GM23338 (cell line): ENCODE measurements at regions not wholly inside any gene's neighbourhood (a gene's known extent, or its start where the extent isn't known, plus 50 kb on each side); places are given as distances from the start of the nearest gene placed in this dataset.

Experiments used
- ATAC-seq: fragments of 200-7000 bp; cut with Tn5 transposase; 3 replicates; pipeline ENCODE4 v1.9.1; 2020
- DNase-seq: peaks from one replicate; pipeline ENCODE4 v3.0.0-alpha.2; 2015; ENCODE audit warnings: low spot score
- H2AFZ ChIP-seq: fragments of 200-600 bp; sonication (generic); 2 replicates; pipeline ENCODE4 v1.8.0; 2016; ENCODE audit warnings: antibody characterized with exemption, mild to moderate bottlenecking, moderate library complexity
- H3F3A ChIP-seq: fragments of 200-600 bp; sonication (generic); replicated peaks from 2 replicates; pipeline ENCODE4 v1.8.0; 2017; ENCODE audit warnings: antibody characterized with exemption, mixed run types, low read depth
- H3K27ac ChIP-seq: fragments of 200-600 bp; sonication (generic); 2 replicates; pipeline ENCODE4 v1.6.1; 2016; ENCODE audit warnings: low read depth
- H3K27me3 ChIP-seq: fragments of 200-600 bp; sonication (generic); 2 replicates; pipeline ENCODE4 v1.8.0; 2016; ENCODE audit warnings: mild to moderate bottlenecking, mixed run types, moderate library complexity; ENCODE audit not compliant: insufficient read depth
- H3K36me3 ChIP-seq: fragments of 200-600 bp; sonication (generic); 2 replicates; pipeline ENCODE4 v1.8.0; 2016; ENCODE audit warnings: mild to moderate bottlenecking; ENCODE audit not compliant: insufficient read depth
- H3K4me1 ChIP-seq: fragments of 200-600 bp; sonication (generic); 2 replicates; pipeline ENCODE4 v1.8.0; 2016; ENCODE audit warnings: mild to moderate bottlenecking, moderate library complexity; ENCODE audit not compliant: insufficient read depth
- H3K4me2 ChIP-seq: fragments of 200-600 bp; sonication (generic); 2 replicates; pipeline ENCODE4 v1.7.1; 2017; ENCODE audit warnings: mixed run types
- H3K4me3 ChIP-seq: fragments of 200-600 bp; sonication (generic); 2 replicates; pipeline ENCODE4 v1.6.1; 2016; ENCODE audit warnings: mixed run types
- H3K79me2 ChIP-seq: fragments of 200-600 bp; sonication (generic); replicated peaks from 2 replicates; pipeline ENCODE4 v1.8.0; 2017; ENCODE audit warnings: mild to moderate bottlenecking; ENCODE audit not compliant: insufficient read depth
- H3K9me2 ChIP-seq: fragments of 200-600 bp; sonication (generic); 2 replicates; pipeline ENCODE4 v1.8.0; 2017; ENCODE audit not compliant: insufficient read depth
- H4K20me1 ChIP-seq: fragments of 200-600 bp; sonication (generic); replicated peaks from 2 replicates; pipeline ENCODE4 v1.8.0; 2017; ENCODE audit warnings: mild to moderate bottlenecking; ENCODE audit not compliant: insufficient read depth
- H3K27ac Mint-ChIP-seq: 2 replicates; pipeline ENCODE4 v1.8.0; 2020; ENCODE audit warnings: inconsistent platforms, mild to moderate bottlenecking, moderate library complexity, mixed read lengths
- H3K27me3 Mint-ChIP-seq: 3 replicates; pipeline ENCODE4 v1.8.0; 2022; ENCODE audit warnings: low read depth, mild to moderate bottlenecking, moderate library complexity, mixed read lengths, inconsistent platforms; ENCODE audit not compliant: insufficient read depth, poor library complexity
- H3K36me3 Mint-ChIP-seq: 3 replicates; pipeline ENCODE4 v1.8.0; 2021; ENCODE audit warnings: low read depth, mild to moderate bottlenecking, inconsistent platforms, moderate library complexity, mixed read lengths
- H3K4me1 Mint-ChIP-seq: 3 replicates; pipeline ENCODE4 v1.8.0; 2020; ENCODE audit warnings: mild to moderate bottlenecking, inconsistent platforms, mixed read lengths
- H3K4me3 Mint-ChIP-seq: 3 replicates; pipeline ENCODE4 v1.8.0; 2021; ENCODE audit warnings: moderate library complexity, mild to moderate bottlenecking, inconsistent platforms, mixed read lengths
- H3K9me3 Mint-ChIP-seq: 3 replicates; pipeline ENCODE4 v1.8.0; 2020; ENCODE audit warnings: moderate library complexity, mild to moderate bottlenecking, inconsistent platforms, mixed read lengths
- CREB1 ChIP-seq: fragments of 250-450 bp; sonication (Bioruptor Pico); IDR thresholded peaks from 2 replicates; pipeline ENCODE4 v1.5.0; 2020; ENCODE audit warnings: low read depth, mild to moderate bottlenecking, moderate library complexity
- EZH2 ChIP-seq: fragments of 200-600 bp; sonication (generic); IDR thresholded peaks from one replicate; pipeline ENCODE4 v1.8.0; 2017; ENCODE audit warnings: antibody characterized with exemption, mild to moderate bottlenecking, low read depth; ENCODE audit not compliant: unreplicated experiment
- EZH2phosphoT487 ChIP-seq: fragments of 200-600 bp; sonication (generic); IDR thresholded peaks from one replicate; pipeline ENCODE4 v1.8.1; 2018; ENCODE audit warnings: antibody characterized with exemption; ENCODE audit not compliant: unreplicated experiment
- JUNB ChIP-seq: IDR thresholded peaks from one replicate; pipeline ENCODE4 v1.6.1; 2016; ENCODE audit warnings: antibody characterized with exemption; ENCODE audit not compliant: unreplicated experiment
- POLR2AphosphoS5 ChIP-seq: IDR thresholded peaks from 2 replicates; pipeline ENCODE4 v1.6.1; 2016; ENCODE audit warnings: antibody characterized with exemption, low read depth
- STAT1 ChIP-seq: IDR thresholded peaks from one replicate; pipeline ENCODE4 v1.6.1; 2016; ENCODE audit warnings: antibody characterized with exemption; ENCODE audit not compliant: unreplicated experiment
- ZNF114 ChIP-seq: fragments of 250-450 bp; sonication (Bioruptor Pico); IDR thresholded peaks from 2 replicates; pipeline ENCODE4 v1.5.0; 2020; ENCODE audit warnings: mild to moderate bottlenecking, moderate library complexity
- ZNF331 ChIP-seq: fragments of 250-450 bp; sonication (Bioruptor Pico); IDR thresholded peaks from 2 replicates; pipeline ENCODE4 v1.5.0; 2020; ENCODE audit warnings: low read depth, mild to moderate bottlenecking, moderate library complexity
- TF ChIP-seq, protein P1 (sequence below): IDR thresholded peaks from 2 replicates; pipeline ENCODE4 v1.6.1; 2016; ENCODE audit warnings: antibody characterized with exemption
- TF ChIP-seq, protein P2 (sequence below): IDR thresholded peaks from one replicate; pipeline ENCODE4 v1.6.1; 2018; ENCODE audit warnings: antibody characterized with exemption; ENCODE audit not compliant: unreplicated experiment

DNA sequence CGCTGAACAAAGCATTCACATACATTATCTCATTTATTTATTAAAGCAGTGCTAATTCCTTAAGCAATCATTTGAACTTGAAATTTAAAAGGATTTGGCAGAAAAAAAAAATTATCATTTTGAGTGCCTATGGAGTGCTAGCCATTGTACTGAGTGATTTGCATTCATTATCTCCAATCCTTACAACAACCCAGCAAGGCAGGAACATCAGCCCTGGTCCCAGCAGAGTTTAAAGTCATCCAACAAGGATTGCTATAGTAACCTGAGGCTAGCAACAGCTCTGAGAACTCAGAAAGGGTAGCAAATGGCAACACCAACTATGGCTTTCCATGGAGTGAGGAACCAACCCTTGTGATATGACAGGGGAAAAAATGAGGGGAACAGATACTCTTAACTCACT lies 237.6 kb upstream of the SETMAR start (continued):
- TF ChIP-seq, protein P1, sequence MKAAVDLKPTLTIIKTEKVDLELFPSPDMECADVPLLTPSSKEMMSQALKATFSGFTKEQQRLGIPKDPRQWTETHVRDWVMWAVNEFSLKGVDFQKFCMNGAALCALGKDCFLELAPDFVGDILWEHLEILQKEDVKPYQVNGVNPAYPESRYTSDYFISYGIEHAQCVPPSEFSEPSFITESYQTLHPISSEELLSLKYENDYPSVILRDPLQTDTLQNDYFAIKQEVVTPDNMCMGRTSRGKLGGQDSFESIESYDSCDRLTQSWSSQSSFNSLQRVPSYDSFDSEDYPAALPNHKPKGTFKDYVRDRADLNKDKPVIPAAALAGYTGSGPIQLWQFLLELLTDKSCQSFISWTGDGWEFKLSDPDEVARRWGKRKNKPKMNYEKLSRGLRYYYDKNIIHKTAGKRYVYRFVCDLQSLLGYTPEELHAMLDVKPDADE: no peak
- TF ChIP-seq, protein P2, sequence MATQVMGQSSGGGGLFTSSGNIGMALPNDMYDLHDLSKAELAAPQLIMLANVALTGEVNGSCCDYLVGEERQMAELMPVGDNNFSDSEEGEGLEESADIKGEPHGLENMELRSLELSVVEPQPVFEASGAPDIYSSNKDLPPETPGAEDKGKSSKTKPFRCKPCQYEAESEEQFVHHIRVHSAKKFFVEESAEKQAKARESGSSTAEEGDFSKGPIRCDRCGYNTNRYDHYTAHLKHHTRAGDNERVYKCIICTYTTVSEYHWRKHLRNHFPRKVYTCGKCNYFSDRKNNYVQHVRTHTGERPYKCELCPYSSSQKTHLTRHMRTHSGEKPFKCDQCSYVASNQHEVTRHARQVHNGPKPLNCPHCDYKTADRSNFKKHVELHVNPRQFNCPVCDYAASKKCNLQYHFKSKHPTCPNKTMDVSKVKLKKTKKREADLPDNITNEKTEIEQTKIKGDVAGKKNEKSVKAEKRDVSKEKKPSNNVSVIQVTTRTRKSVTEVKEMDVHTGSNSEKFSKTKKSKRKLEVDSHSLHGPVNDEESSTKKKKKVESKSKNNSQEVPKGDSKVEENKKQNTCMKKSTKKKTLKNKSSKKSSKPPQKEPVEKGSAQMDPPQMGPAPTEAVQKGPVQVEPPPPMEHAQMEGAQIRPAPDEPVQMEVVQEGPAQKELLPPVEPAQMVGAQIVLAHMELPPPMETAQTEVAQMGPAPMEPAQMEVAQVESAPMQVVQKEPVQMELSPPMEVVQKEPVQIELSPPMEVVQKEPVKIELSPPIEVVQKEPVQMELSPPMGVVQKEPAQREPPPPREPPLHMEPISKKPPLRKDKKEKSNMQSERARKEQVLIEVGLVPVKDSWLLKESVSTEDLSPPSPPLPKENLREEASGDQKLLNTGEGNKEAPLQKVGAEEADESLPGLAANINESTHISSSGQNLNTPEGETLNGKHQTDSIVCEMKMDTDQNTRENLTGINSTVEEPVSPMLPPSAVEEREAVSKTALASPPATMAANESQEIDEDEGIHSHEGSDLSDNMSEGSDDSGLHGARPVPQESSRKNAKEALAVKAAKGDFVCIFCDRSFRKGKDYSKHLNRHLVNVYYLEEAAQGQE: no peak
- TF ChIP-seq EZH2 (no peak), ZNF331 (CRISPR knock-in tag) (no peak)

DNA sequence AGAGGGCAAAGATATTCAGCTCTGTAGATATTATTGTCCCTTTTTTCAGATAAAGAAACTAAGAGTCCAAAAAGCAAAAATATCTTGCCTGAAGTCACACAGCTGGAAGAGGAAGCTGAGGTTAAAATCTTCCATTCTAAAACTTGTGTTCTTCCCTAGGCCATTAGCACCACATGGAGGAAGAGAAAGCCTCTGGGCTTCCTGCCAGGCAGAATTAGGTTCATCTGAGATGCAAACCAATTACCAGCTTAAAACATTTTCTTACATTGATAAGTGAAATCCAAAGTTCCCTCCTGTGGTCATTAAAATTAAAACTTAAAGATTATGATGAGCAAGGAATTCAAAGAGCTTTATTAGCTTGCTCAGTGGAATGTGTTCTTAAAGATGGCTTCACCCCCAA lies 235.3 kb upstream of the SETMAR start:
- H3K79me2 ChIP-seq: no peaks in the 10 kb centered on the region
- Mint-ChIP-seq H3K9me3 (peaks cover 83% of the 10 kb centered on the region), H3K27me3 (peaks cover 5% of the 10 kb centered on the region), H3K4me1 (peaks cover 21% of the 10 kb centered on the region), H3K4me3 (no peak overlapping the region), H3K36me3 (peaks cover 7% of the 10 kb centered on the region; the same call in 2 of the 3 replicates), H3K27ac (no peak overlapping the region)
- H3K27ac ChIP-seq: no peak overlapping the region
- H2AFZ ChIP-seq: no peak overlapping the region
- no peak overlapping the region for H3K4me3 ChIP-seq
- no peaks in the 10 kb centered on the region for H3K27me3 ChIP-seq
- DNase-seq (no peak), ATAC-seq (no peak)
- no peaks in the 10 kb centered on the region for H3K36me3 ChIP-seq
- peaks cover 20% of the 10 kb centered on the region; the same call in 1 of the 2 replicates for H3K9me2 ChIP-seq
- H3F3A ChIP-seq: no peaks in the 10 kb centered on the region
- no peak overlapping the region for H3K4me2 ChIP-seq
- peaks cover 35% of the 10 kb centered on the region for H3K4me1 ChIP-seq
- TF ChIP-seq POLR2AphosphoS5 (no peak), JUNB (no peak)
- no peaks in the 10 kb centered on the region for H4K20me1 ChIP-seq

DNA sequence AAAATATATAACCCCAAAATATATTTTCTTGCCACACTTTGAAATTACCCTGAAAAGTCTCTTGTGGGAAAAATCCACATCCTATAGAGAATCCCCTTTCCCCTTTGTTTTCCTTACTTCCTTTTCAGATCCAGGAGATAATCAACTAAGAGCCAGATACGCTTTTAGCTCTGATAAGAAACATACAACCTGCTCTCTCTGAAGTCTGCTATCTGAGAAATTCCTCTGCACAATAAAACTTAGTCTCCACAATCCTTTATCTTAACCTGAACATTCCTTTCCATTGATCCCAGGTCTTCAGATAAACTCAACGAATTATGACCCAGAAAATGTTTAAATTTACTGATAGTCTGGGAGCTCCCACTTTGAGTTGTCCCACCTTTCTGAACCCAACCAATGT lies 233.4 kb upstream of the SETMAR start:
- Mint-ChIP-seq H3K4me1 (peaks cover 15% of the 10 kb centered on the region), H3K27ac (no peak overlapping the region), H3K4me3 (no peak overlapping the region), H3K27me3 (peaks cover 5% of the 10 kb centered on the region), H3K36me3 (peaks cover 8% of the 10 kb centered on the region; the same call in 2 of the 3 replicates), H3K9me3 (peaks cover 85% of the 10 kb centered on the region)
- H3F3A ChIP-seq: no peaks in the 10 kb centered on the region
- no peaks in the 10 kb centered on the region for H3K79me2 ChIP-seq
- H4K20me1 ChIP-seq: no peaks in the 10 kb centered on the region
- H2AFZ ChIP-seq: no peak overlapping the region
- no peak overlapping the region for H3K4me3 ChIP-seq
- no peaks in the 10 kb centered on the region for H3K36me3 ChIP-seq
- DNase-seq (no peak), ATAC-seq (no peak)
- no peak overlapping the region for H3K4me2 ChIP-seq
- H3K27ac ChIP-seq: no peak overlapping the region
- H3K9me2 ChIP-seq: peaks cover 20% of the 10 kb centered on the region; the same call in 1 of the 2 replicates
- H3K27me3 ChIP-seq: no peaks in the 10 kb centered on the region
- H3K4me1 ChIP-seq: peaks cover 16% of the 10 kb centered on the region
- TF ChIP-seq CREB1 (CRISPR knock-in tag) (no peak), STAT1 (no peak), EZH2phosphoT487 (no peak), EZH2 (no peak), ZNF114 (no peak)
- TF ChIP-seq, protein P2: no peak
